ENCODE measurements at regions not wholly inside any gene's neighbourhood (a gene's known extent, or its start where the extent isn't known, plus 50 kb on each side); places are given as distances from the start of the nearest gene placed in this dataset.

- ATAC-seq: no peak
Measured at GRCh38 chr20:24798930-24799705, 150.0 kb upstream of the CST7 start.

- no peak for ATAC-seq
Measured at GRCh38 chr20:24799971-24800580, 149.0 kb upstream of the CST7 start.

- no peak for ATAC-seq
Measured at GRCh38 chr20:24802286-24802820, 146.7 kb upstream of the CST7 start.

- ATAC-seq: no peak
Measured at GRCh38 chr20:24804481-24805206, 144.4 kb upstream of the CST7 start.

GRCh38 chr20:24805456-24806238 lies 143.4 kb upstream of the CST7 start:
- ATAC-seq: no peak

GRCh38 chr20:24806705-24807676 lies 142.1 kb upstream of the CST7 start:
- no peak for ATAC-seq

- ATAC-seq: no peak
Measured at GRCh38 chr20:24808616-24809015, 140.5 kb upstream of the CST7 start.

- no peak for ATAC-seq
Measured at GRCh38 chr20:24809606-24810005, 139.5 kb upstream of the CST7 start.

- ATAC-seq: no peak
Measured at GRCh38 chr20:24810676-24811407, 138.2 kb upstream of the CST7 start.

GRCh38 chr20:24812373-24812772 lies 136.7 kb upstream of the CST7 start:
- no peak for ATAC-seq

GRCh38 chr20:24813080-24813479 lies 136.0 kb upstream of the CST7 start:
- ATAC-seq: no peak

- ATAC-seq: no peak
Measured at GRCh38 chr20:24813496-24813895, 135.6 kb upstream of the CST7 start.

- no peak for ATAC-seq
Measured at GRCh38 chr20:24813936-24814335, 135.1 kb upstream of the CST7 start.

- no peak for ATAC-seq
Measured at GRCh38 chr20:24814556-24815195, 134.4 kb upstream of the CST7 start.

- ATAC-seq: no peak
Measured at GRCh38 chr20:24815196-24815815, 133.8 kb upstream of the CST7 start.

GRCh38 chr20:24815931-24816330 lies 133.1 kb upstream of the CST7 start:
- no peak for ATAC-seq

GRCh38 chr20:24816431-24816830 lies 132.6 kb upstream of the CST7 start:
- no peak for ATAC-seq

- ATAC-seq: no peak
Measured at GRCh38 chr20:24816907-24817306, 132.2 kb upstream of the CST7 start.

- no peak for ATAC-seq
Measured at GRCh38 chr20:24817351-24817750, 131.7 kb upstream of the CST7 start.

GRCh38 chr20:24818056-24818455 lies 131.0 kb upstream of the CST7 start:
- ATAC-seq: no peak
